Liver (tissue), 8 donors: ENCODE measurements at regions not wholly inside any gene's neighbourhood (a gene's known extent, or its start where the extent isn't known, plus 50 kb on each side); places are given as distances from the start of the nearest gene placed in this dataset.

Experiments used
- DNase-seq: peaks from one replicate; pipeline ENCODE4 v3.0.0-alpha.2; 2017; ENCODE audit warnings: low spot score
- H3K27ac ChIP-seq, 2 donors: one replicate each; pipeline ENCODE4 v1.7.0; 2013; ENCODE audit warnings: inconsistent platforms in 2 of 2, low read length in 2 of 2, control low read depth in 1 of 2, low read depth in 1 of 2, mild to moderate bottlenecking in 1 of 2
- H3K27me3 ChIP-seq, 4 donors: one replicate each; pipeline versions ENCODE4 v1.6.1 to v1.7.0; 2013; ENCODE audit warnings: low read length in 3 of 4, inconsistent platforms in 1 of 4, mild to moderate bottlenecking in 1 of 4, moderate library complexity in 1 of 4; ENCODE audit not compliant: control insufficient read depth in 4 of 4, insufficient read depth in 4 of 4
- H3K36me3 ChIP-seq, 4 donors: one replicate each; pipeline versions ENCODE4 v1.6.1 to v1.7.0; 2013; ENCODE audit warnings: low read length in 3 of 4, mild to moderate bottlenecking in 3 of 4, low read depth in 1 of 4, moderate library complexity in 1 of 4; ENCODE audit not compliant: control insufficient read depth in 4 of 4, insufficient read depth in 3 of 4
- H3K4me1 ChIP-seq, 4 donors: one replicate each; pipeline versions ENCODE4 v1.6.1 to v1.7.0; 2013; ENCODE audit warnings: low read length in 3 of 4, mild to moderate bottlenecking in 3 of 4, moderate library complexity in 1 of 4; ENCODE audit not compliant: control insufficient read depth in 4 of 4, insufficient read depth in 4 of 4
- H3K4me3 ChIP-seq, 3 donors: one replicate each; pipeline versions ENCODE4 v1.6.1 to v1.7.0; 2013; ENCODE audit warnings: low read length in 3 of 3, control low read depth in 1 of 3, low read depth in 1 of 3, mild to moderate bottlenecking in 1 of 3
- H3K9ac ChIP-seq, 2 donors: one replicate each; pipeline ENCODE4 v1.7.0; 2013; ENCODE audit warnings: low read length in 2 of 2, mild to moderate bottlenecking in 2 of 2, moderate library complexity in 2 of 2, control low read depth in 1 of 2, low read depth in 1 of 2
- H3K9me3 ChIP-seq, 4 donors: one replicate each; pipeline versions ENCODE4 v1.6.1 to v1.7.0; 2013; ENCODE audit warnings: low read length in 3 of 4; ENCODE audit not compliant: control insufficient read depth in 4 of 4
- CTCF ChIP-seq: fragments of 150-350 bp; IDR thresholded peaks from 2 replicates; pipeline ENCODE4 v1.5.1; 2017; ENCODE audit warnings: improper control_type of control experiment, low read depth, low read length; ENCODE audit not compliant: missing input control
- EGR1 ChIP-seq, 2 donors: IDR thresholded peaks; 2 replicates each; pipeline ENCODE4 v1.6.1; 2016 to 2018; ENCODE audit warnings: antibody characterized with exemption in 2 of 2, low read depth in 2 of 2
- FOXA1 ChIP-seq: IDR thresholded peaks from 2 replicates; pipeline ENCODE4 v1.6.1; 2016; ENCODE audit warnings: antibody characterized with exemption
- FOXA2 ChIP-seq: IDR thresholded peaks from 2 replicates; pipeline ENCODE4 v1.6.1; 2016; ENCODE audit warnings: antibody characterized with exemption
- GABPA ChIP-seq, 2 donors: IDR thresholded peaks in 1 of 2; conservative IDR thresholded peaks in 1 of 2; 2 replicates each; pipeline ENCODE4 v1.6.1; 2016; ENCODE audit warnings: antibody characterized with exemption in 2 of 2, mild to moderate bottlenecking in 1 of 2, moderate library complexity in 1 of 2
- HNF4A ChIP-seq, 2 donors: conservative IDR thresholded peaks; 2 replicates each; pipeline ENCODE4 v1.6.1; 2016; ENCODE audit warnings: antibody characterized with exemption in 2 of 2, mild to moderate bottlenecking in 2 of 2
- HNF4G ChIP-seq: IDR thresholded peaks from 2 replicates; pipeline ENCODE4 v1.6.1; 2016; ENCODE audit warnings: antibody characterized with exemption
- JUND ChIP-seq, 2 donors: IDR thresholded peaks; 2 replicates each; pipeline ENCODE4 v1.6.1; 2016; ENCODE audit warnings: antibody characterized with exemption in 2 of 2
- NR2F2 ChIP-seq: IDR thresholded peaks from 2 replicates; pipeline ENCODE4 v1.6.1; 2016; ENCODE audit warnings: antibody characterized with exemption
- RXRA ChIP-seq, 2 donors: IDR thresholded peaks; 2 replicates each; pipeline ENCODE4 v1.6.1; 2017 to 2018; ENCODE audit warnings: antibody characterized with exemption in 2 of 2, mild to moderate bottlenecking in 1 of 2
- SP1 ChIP-seq: IDR thresholded peaks from 2 replicates; pipeline ENCODE4 v1.6.1; 2018; ENCODE audit warnings: antibody characterized with exemption, mild to moderate bottlenecking
- TAF1 ChIP-seq: conservative IDR thresholded peaks from 2 replicates; pipeline ENCODE4 v1.6.1; 2016; ENCODE audit warnings: antibody characterized with exemption, mild to moderate bottlenecking
- YY1 ChIP-seq: IDR thresholded peaks from 2 replicates; pipeline ENCODE4 v1.6.1; 2016; ENCODE audit warnings: antibody characterized with exemption, mild to moderate bottlenecking
- WGBS: extraction: QIAGEN DNeasy Blood & Tissue Kit; methylation state at CpG from one replicate; pipeline ENCODE4 v1.1.7; 2013; 5-methylcytosine and 5-hydroxymethylcytosine counted together
- TF ChIP-seq, protein P1 (sequence below): IDR thresholded peaks from 2 replicates; pipeline ENCODE4 v1.6.1; 2016; ENCODE audit warnings: antibody characterized with exemption
- TF ChIP-seq, protein P2 (sequence below): IDR thresholded peaks from 2 replicates; pipeline ENCODE4 v1.6.1; 2016; ENCODE audit warnings: antibody characterized with exemption
- TF ChIP-seq, protein P3 (sequence below): IDR thresholded peaks from 2 replicates; pipeline ENCODE4 v1.6.1; 2016; ENCODE audit warnings: antibody characterized with exemption, mild to moderate bottlenecking
- TF ChIP-seq, protein P4 (sequence below): IDR thresholded peaks from 2 replicates; pipeline ENCODE4 v1.6.1; 2016; ENCODE audit warnings: antibody characterized with exemption
- donor health status: healthy.
- donor health status: healthy.
- donor health status: healthy.
- donor health status: healthy.
- donor health status: healthy.

GRCh38 chr12:102722147-102722546 lies 194.9 kb downstream of the PAH start:
- Histone ChIP-seq H3K9me3 (no peaks in the 10 kb centered on the region), H3K9ac (no peak overlapping the region), H3K27ac (no peak overlapping the region), H3K36me3 (no peaks in the 10 kb centered on the region), H3K27me3 (no peaks in the 10 kb centered on the region), H3K4me1 (no peaks in the 10 kb centered on the region), H3K4me3 (no peak overlapping the region)
- no peak for DNase-seq
- TF ChIP-seq TAF1 = no peak
- TF ChIP-seq HNF4A (conservative IDR thresholded peaks at IDR 0.05) = no peak
- TF ChIP-seq, protein P1, sequence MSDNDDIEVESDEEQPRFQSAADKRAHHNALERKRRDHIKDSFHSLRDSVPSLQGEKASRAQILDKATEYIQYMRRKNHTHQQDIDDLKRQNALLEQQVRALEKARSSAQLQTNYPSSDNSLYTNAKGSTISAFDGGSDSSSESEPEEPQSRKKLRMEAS = no peak
- TF ChIP-seq, protein P2, sequence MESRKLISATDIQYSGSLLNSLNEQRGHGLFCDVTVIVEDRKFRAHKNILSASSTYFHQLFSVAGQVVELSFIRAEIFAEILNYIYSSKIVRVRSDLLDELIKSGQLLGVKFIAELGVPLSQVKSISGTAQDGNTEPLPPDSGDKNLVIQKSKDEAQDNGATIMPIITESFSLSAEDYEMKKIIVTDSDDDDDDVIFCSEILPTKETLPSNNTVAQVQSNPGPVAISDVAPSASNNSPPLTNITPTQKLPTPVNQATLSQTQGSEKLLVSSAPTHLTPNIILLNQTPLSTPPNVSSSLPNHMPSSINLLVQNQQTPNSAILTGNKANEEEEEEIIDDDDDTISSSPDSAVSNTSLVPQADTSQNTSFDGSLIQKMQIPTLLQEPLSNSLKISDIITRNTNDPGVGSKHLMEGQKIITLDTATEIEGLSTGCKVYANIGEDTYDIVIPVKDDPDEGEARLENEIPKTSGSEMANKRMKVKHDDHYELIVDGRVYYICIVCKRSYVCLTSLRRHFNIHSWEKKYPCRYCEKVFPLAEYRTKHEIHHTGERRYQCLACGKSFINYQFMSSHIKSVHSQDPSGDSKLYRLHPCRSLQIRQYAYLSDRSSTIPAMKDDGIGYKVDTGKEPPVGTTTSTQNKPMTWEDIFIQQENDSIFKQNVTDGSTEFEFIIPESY = no peak
- TF ChIP-seq CTCF = no peak
- WGBS = 84% methylated on average over 2 of the region's 2 CpGs

GRCh38 chr12:102708108-102708507 lies 208.9 kb downstream of the PAH start:
- Histone ChIP-seq H3K9ac (no peak overlapping the region), H3K4me3 (no peak overlapping the region), H3K27me3 (no peaks in the 10 kb centered on the region), H3K9me3 (no peaks in the 10 kb centered on the region), H3K4me1 (no peaks in the 10 kb centered on the region), H3K27ac (no peak overlapping the region), H3K36me3 (no peaks in the 10 kb centered on the region)
- WGBS = 91% methylated on average over 3 of the region's 3 CpGs
- no peak for DNase-seq
- no peak for TF ChIP-seq TAF1
- TF ChIP-seq, protein P3, sequence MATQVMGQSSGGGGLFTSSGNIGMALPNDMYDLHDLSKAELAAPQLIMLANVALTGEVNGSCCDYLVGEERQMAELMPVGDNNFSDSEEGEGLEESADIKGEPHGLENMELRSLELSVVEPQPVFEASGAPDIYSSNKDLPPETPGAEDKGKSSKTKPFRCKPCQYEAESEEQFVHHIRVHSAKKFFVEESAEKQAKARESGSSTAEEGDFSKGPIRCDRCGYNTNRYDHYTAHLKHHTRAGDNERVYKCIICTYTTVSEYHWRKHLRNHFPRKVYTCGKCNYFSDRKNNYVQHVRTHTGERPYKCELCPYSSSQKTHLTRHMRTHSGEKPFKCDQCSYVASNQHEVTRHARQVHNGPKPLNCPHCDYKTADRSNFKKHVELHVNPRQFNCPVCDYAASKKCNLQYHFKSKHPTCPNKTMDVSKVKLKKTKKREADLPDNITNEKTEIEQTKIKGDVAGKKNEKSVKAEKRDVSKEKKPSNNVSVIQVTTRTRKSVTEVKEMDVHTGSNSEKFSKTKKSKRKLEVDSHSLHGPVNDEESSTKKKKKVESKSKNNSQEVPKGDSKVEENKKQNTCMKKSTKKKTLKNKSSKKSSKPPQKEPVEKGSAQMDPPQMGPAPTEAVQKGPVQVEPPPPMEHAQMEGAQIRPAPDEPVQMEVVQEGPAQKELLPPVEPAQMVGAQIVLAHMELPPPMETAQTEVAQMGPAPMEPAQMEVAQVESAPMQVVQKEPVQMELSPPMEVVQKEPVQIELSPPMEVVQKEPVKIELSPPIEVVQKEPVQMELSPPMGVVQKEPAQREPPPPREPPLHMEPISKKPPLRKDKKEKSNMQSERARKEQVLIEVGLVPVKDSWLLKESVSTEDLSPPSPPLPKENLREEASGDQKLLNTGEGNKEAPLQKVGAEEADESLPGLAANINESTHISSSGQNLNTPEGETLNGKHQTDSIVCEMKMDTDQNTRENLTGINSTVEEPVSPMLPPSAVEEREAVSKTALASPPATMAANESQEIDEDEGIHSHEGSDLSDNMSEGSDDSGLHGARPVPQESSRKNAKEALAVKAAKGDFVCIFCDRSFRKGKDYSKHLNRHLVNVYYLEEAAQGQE = no peak
- TF ChIP-seq JUND (IDR thresholded peaks at IDR 0.05) = no peak
- no peak for TF ChIP-seq RXRA (IDR thresholded peaks at IDR 0.05)
- TF ChIP-seq, protein P2 = no peak
- TF ChIP-seq EGR1 (IDR thresholded peaks at IDR 0.05; ENCODE audit: low read depth in 2 of 2) = no peak
- TF ChIP-seq YY1 = no peak
- no peak for TF ChIP-seq HNF4A (conservative IDR thresholded peaks at IDR 0.05)
- TF ChIP-seq, protein P1 = no peak
- no peak for TF ChIP-seq FOXA1
- TF ChIP-seq NR2F2 = no peak
- TF ChIP-seq HNF4G = no peak
- TF ChIP-seq, protein P4, sequence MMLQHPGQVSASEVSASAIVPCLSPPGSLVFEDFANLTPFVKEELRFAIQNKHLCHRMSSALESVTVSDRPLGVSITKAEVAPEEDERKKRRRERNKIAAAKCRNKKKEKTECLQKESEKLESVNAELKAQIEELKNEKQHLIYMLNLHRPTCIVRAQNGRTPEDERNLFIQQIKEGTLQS = no peak
- TF ChIP-seq GABPA (IDR thresholded peaks at IDR 0.05 in 1 of 2, conservative IDR thresholded peaks at IDR 0.05 in 1 of 2) = no peak
- no peak for TF ChIP-seq CTCF
- TF ChIP-seq FOXA2 = no peak
- TF ChIP-seq SP1 = no peak
